ENCODE measurements at regions not wholly inside any gene's neighbourhood (a gene's known extent, or its start where the extent isn't known, plus 50 kb on each side); places are given as distances from the start of the nearest gene placed in this dataset.

DNA sequence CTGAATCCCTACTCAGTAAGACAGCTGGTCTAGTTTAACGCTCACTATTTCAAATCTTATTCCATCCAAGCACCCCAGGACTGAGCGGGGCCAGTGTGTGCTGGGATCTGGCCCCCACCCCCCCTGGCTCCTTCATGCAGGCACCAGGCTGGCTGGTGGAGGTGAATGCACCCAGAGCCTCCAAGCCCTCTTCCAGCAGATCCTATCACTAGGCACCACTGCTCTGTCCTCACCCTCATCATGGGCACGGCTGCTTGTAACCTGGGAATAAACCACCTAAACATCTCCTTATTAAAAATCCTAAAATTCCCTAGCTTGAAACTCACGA, 194.3 kb downstream of the ARL4C start:
- TF ChIP-seq EZH2 (IDR thresholded peaks at IDR 0.05; ENCODE audit: borderline replicate concordance, low read length), result no peak
- TF ChIP-seq, protein P1, sequence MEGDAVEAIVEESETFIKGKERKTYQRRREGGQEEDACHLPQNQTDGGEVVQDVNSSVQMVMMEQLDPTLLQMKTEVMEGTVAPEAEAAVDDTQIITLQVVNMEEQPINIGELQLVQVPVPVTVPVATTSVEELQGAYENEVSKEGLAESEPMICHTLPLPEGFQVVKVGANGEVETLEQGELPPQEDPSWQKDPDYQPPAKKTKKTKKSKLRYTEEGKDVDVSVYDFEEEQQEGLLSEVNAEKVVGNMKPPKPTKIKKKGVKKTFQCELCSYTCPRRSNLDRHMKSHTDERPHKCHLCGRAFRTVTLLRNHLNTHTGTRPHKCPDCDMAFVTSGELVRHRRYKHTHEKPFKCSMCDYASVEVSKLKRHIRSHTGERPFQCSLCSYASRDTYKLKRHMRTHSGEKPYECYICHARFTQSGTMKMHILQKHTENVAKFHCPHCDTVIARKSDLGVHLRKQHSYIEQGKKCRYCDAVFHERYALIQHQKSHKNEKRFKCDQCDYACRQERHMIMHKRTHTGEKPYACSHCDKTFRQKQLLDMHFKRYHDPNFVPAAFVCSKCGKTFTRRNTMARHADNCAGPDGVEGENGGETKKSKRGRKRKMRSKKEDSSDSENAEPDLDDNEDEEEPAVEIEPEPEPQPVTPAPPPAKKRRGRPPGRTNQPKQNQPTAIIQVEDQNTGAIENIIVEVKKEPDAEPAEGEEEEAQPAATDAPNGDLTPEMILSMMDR (conservative IDR thresholded peaks at IDR 0.05 in 1 of 2, IDR thresholded peaks at IDR 0.05 in 1 of 2; ENCODE audit: extremely low read depth in 1 of 2, insufficient read depth in 1 of 2, low read depth in 1 of 2, low read length in 2 of 2), result no peak
